ENCODE measurements at regions not wholly inside any gene's neighbourhood (a gene's known extent, or its start where the extent isn't known, plus 50 kb on each side); places are given as distances from the start of the nearest gene placed in this dataset.

GRCh38 chr12:71071536-71072097, 86.2 kb downstream of the TSPAN8 start:
- no peak for DNase-seq
- no peaks in the 10 kb centered on the region for H3K27me3 Mint-ChIP-seq
- H3K4me3 Mint-ChIP-seq: no peak overlapping the region
- H3K36me3 Mint-ChIP-seq (ENCODE audit: low read depth): no peaks in the 10 kb centered on the region
- H3K4me1 Mint-ChIP-seq: no peaks in the 10 kb centered on the region
- H3K9me3 Mint-ChIP-seq: no peaks in the 10 kb centered on the region
- POLR2A ChIA-PET: no interaction called here
- no peak overlapping the region for H3K27ac Mint-ChIP-seq
- CTCF ChIA-PET: no interaction called here

GRCh38 chr12:71070416-71071128, 87.2 kb downstream of the TSPAN8 start:
- no peaks in the 10 kb centered on the region for H3K9me3 Mint-ChIP-seq
- H3K27me3 Mint-ChIP-seq: no peaks in the 10 kb centered on the region
- no peak overlapping the region for H3K4me3 Mint-ChIP-seq
- POLR2A ChIA-PET: no interaction called here
- no peak overlapping the region for H3K27ac Mint-ChIP-seq
- H3K4me1 Mint-ChIP-seq: no peaks in the 10 kb centered on the region
- CTCF ChIA-PET: no interaction called here
- no peak for DNase-seq
- no peaks in the 10 kb centered on the region for H3K36me3 Mint-ChIP-seq (ENCODE audit: low read depth)

GRCh38 chr12:71069311-71069710, 88.5 kb downstream of the TSPAN8 start:
- Mint-ChIP-seq H3K9me3 (no peaks in the 10 kb centered on the region), H3K4me3 (no peak overlapping the region), H3K36me3 (ENCODE audit: low read depth) (no peaks in the 10 kb centered on the region), H3K27ac (no peak overlapping the region), H3K4me1 (no peaks in the 10 kb centered on the region), H3K27me3 (no peaks in the 10 kb centered on the region)
- CTCF ChIA-PET: no interaction called here
- POLR2A ChIA-PET: no interaction called here
- DNase-seq: no peak

GRCh38 chr12:71063087-71063486, 94.7 kb downstream of the TSPAN8 start:
- H3K27me3 Mint-ChIP-seq: no peaks in the 10 kb centered on the region
- POLR2A ChIA-PET: no interaction called here
- no peaks in the 10 kb centered on the region for H3K4me1 Mint-ChIP-seq
- no peak overlapping the region for H3K27ac Mint-ChIP-seq
- no peaks in the 10 kb centered on the region for H3K36me3 Mint-ChIP-seq (ENCODE audit: low read depth)
- H3K9me3 Mint-ChIP-seq: peaks cover 2% of the 10 kb centered on the region
- no peak overlapping the region for H3K4me3 Mint-ChIP-seq
- CTCF ChIA-PET: no interaction called here
- no peak for DNase-seq

- no peak overlapping the region for H3K27ac Mint-ChIP-seq
- CTCF ChIA-PET: no interaction called here
- no peaks in the 10 kb centered on the region for H3K4me1 Mint-ChIP-seq
- H3K9me3 Mint-ChIP-seq: peaks cover 2% of the 10 kb centered on the region
- no peaks in the 10 kb centered on the region for H3K36me3 Mint-ChIP-seq (ENCODE audit: low read depth)
- H3K27me3 Mint-ChIP-seq: no peaks in the 10 kb centered on the region
- H3K4me3 Mint-ChIP-seq: no peak overlapping the region
- POLR2A ChIA-PET: no interaction called here
- DNase-seq: no peak
Measured at GRCh38 chr12:71061451-71061850, 96.3 kb downstream of the TSPAN8 start.

GRCh38 chr12:71060426-71060825, 97.4 kb downstream of the TSPAN8 start:
- no peaks in the 10 kb centered on the region for H3K27me3 Mint-ChIP-seq
- POLR2A ChIA-PET: no interaction called here

GRCh38 chr12:71057330-71057729, 100.5 kb downstream of the TSPAN8 start:
- no peaks in the 10 kb centered on the region for H3K27me3 Mint-ChIP-seq
- POLR2A ChIA-PET: no interaction called here
- H3K36me3 Mint-ChIP-seq (ENCODE audit: low read depth): no peaks in the 10 kb centered on the region
- no peak for DNase-seq
- no peaks in the 10 kb centered on the region for H3K4me1 Mint-ChIP-seq
- no peak overlapping the region for H3K4me3 Mint-ChIP-seq
- H3K27ac Mint-ChIP-seq: no peak overlapping the region
- H3K9me3 Mint-ChIP-seq: no peaks in the 10 kb centered on the region
- CTCF ChIA-PET: no interaction called here

More at GRCh38 chr12:71060426-71060825, 97.4 kb downstream of the TSPAN8 start:
- Mint-ChIP-seq H3K4me1 (no peaks in the 10 kb centered on the region), H3K9me3 (peaks cover 2% of the 10 kb centered on the region), H3K36me3 (ENCODE audit: low read depth) (no peaks in the 10 kb centered on the region), H3K27ac (no peak overlapping the region), H3K4me3 (no peak overlapping the region)
- DNase-seq: no peak
- CTCF ChIA-PET: no interaction called here

GRCh38 chr12:71054551-71054950, 103.2 kb downstream of the TSPAN8 start:
- no peak for DNase-seq
- ChIA-PET CTCF (interaction anchor here (0.7 kb wide), 1 partner anchor 511 kb away, joined by 3 read pairs; no protein-coding TSS in a partner anchor), POLR2A (no interaction called here)
- H3K9me3 Mint-ChIP-seq: peaks cover 4% of the 10 kb centered on the region
- H3K36me3 Mint-ChIP-seq (ENCODE audit: low read depth): no peaks in the 10 kb centered on the region
- H3K4me3 Mint-ChIP-seq: no peak overlapping the region
- H3K27me3 Mint-ChIP-seq: no peaks in the 10 kb centered on the region
- H3K27ac Mint-ChIP-seq: no peak overlapping the region
- H3K4me1 Mint-ChIP-seq: no peaks in the 10 kb centered on the region

GRCh38 chr12:71046215-71046614, 111.6 kb downstream of the TSPAN8 start:
- ChIA-PET CTCF (no interaction called here), POLR2A (no interaction called here)
- H3K4me1 Mint-ChIP-seq: no peaks in the 10 kb centered on the region
- no peak for DNase-seq
- H3K9me3 Mint-ChIP-seq: peaks cover 4% of the 10 kb centered on the region
- H3K27ac Mint-ChIP-seq: no peak overlapping the region
- H3K4me3 Mint-ChIP-seq: no peak overlapping the region
- no peaks in the 10 kb centered on the region for H3K27me3 Mint-ChIP-seq
- H3K36me3 Mint-ChIP-seq (ENCODE audit: low read depth): no peaks in the 10 kb centered on the region

GRCh38 chr12:71045781-71046180, 112.0 kb downstream of the TSPAN8 start:
- Mint-ChIP-seq H3K27me3 (no peaks in the 10 kb centered on the region), H3K27ac (no peak overlapping the region), H3K9me3 (peaks cover 4% of the 10 kb centered on the region), H3K4me3 (no peak overlapping the region), H3K36me3 (ENCODE audit: low read depth) (no peaks in the 10 kb centered on the region), H3K4me1 (no peaks in the 10 kb centered on the region)
- DNase-seq: no peak
- CTCF ChIA-PET: no interaction called here
- POLR2A ChIA-PET: no interaction called here

GRCh38 chr12:71041476-71041875, 116.3 kb downstream of the TSPAN8 start:
- no peaks in the 10 kb centered on the region for H3K4me1 Mint-ChIP-seq
- H3K4me3 Mint-ChIP-seq: no peak overlapping the region
- no peaks in the 10 kb centered on the region for H3K36me3 Mint-ChIP-seq (ENCODE audit: low read depth)
- H3K9me3 Mint-ChIP-seq: no peaks in the 10 kb centered on the region
- H3K27me3 Mint-ChIP-seq: no peaks in the 10 kb centered on the region
- ChIA-PET POLR2A (no interaction called here), CTCF (no interaction called here)
- no peak for DNase-seq
- H3K27ac Mint-ChIP-seq: no peak overlapping the region

- no peak overlapping the region for H3K27ac Mint-ChIP-seq
- H3K4me3 Mint-ChIP-seq: no peak overlapping the region
- DNase-seq: no peak
- ChIA-PET CTCF (no interaction called here), POLR2A (no interaction called here)
- H3K9me3 Mint-ChIP-seq: no peaks in the 10 kb centered on the region
- no peaks in the 10 kb centered on the region for H3K36me3 Mint-ChIP-seq (ENCODE audit: low read depth)
- H3K4me1 Mint-ChIP-seq: no peaks in the 10 kb centered on the region
- no peaks in the 10 kb centered on the region for H3K27me3 Mint-ChIP-seq
Measured at GRCh38 chr12:71038960-71039359, 118.4 kb upstream of the PTPRR start.

- Mint-ChIP-seq H3K4me1 (no peaks in the 10 kb centered on the region), H3K27ac (no peak overlapping the region), H3K36me3 (ENCODE audit: low read depth) (no peaks in the 10 kb centered on the region), H3K4me3 (no peak overlapping the region), H3K9me3 (no peaks in the 10 kb centered on the region), H3K27me3 (no peaks in the 10 kb centered on the region)
- ChIA-PET CTCF (no interaction called here), POLR2A (no interaction called here)
- DNase-seq: no peak
Measured at GRCh38 chr12:71036526-71036925, 116.0 kb upstream of the PTPRR start.

GRCh38 chr12:71032933-71033332, 112.4 kb upstream of the PTPRR start:
- POLR2A ChIA-PET: no interaction called here
- no peaks in the 10 kb centered on the region for H3K36me3 Mint-ChIP-seq (ENCODE audit: low read depth)
- no peak overlapping the region for H3K4me3 Mint-ChIP-seq
- CTCF ChIA-PET: no interaction called here
- DNase-seq: no peak
- H3K27me3 Mint-ChIP-seq: no peaks in the 10 kb centered on the region
- H3K9me3 Mint-ChIP-seq: no peaks in the 10 kb centered on the region
- H3K4me1 Mint-ChIP-seq: no peaks in the 10 kb centered on the region
- no peak overlapping the region for H3K27ac Mint-ChIP-seq
